ENCODE measurements at regions not wholly inside any gene's neighbourhood (a gene's known extent, or its start where the extent isn't known, plus 50 kb on each side); places are given as distances from the start of the nearest gene placed in this dataset.

GRCh38 chr22:45067731-45068130 is 57.9 kb upstream of the PHF21B start:
- no TSS peak for BruUV-seq (replicated peaks)
- H3K4me2 ChIP-seq (ENCODE audit: low read length) = no peak overlapping the region
- DNase-seq (no peak), ATAC-seq (no peak)
- ChIA-PET POLR2A (ENCODE audit: unreplicated experiment) (no interaction called here), CTCF (no interaction called here)
- H4K20me1 ChIP-seq (ENCODE audit: low read length) = no peaks in the 10 kb centered on the region
- H3K36me3 ChIP-seq (ENCODE audit: low read depth, low read length) = no peaks in the 10 kb centered on the region
- H3K79me2 ChIP-seq (ENCODE audit: low read length) = no peaks in the 10 kb centered on the region
- H3K27ac ChIP-seq (ENCODE audit: low read length) = no peak overlapping the region
- no peaks in the 10 kb centered on the region for H3F3A ChIP-seq (ENCODE audit: low read length, unreplicated experiment)
- TF ChIP-seq CTCF (conservative IDR thresholded peaks at IDR 0.05; ENCODE audit: low read depth, low read length) = no peak
- TF ChIP-seq EZH2 (IDR thresholded peaks at IDR 0.05; ENCODE audit: low read length, unreplicated experiment) = no peak
- no peak overlapping the region for H2AFZ ChIP-seq (ENCODE audit: low read length)
- H3K4me1 ChIP-seq (ENCODE audit: insufficient read depth, low read length) = peaks cover 32% of the 10 kb centered on the region
- H3K27me3 ChIP-seq (ENCODE audit: low read length) = no peaks in the 10 kb centered on the region
- no peaks in the 10 kb centered on the region for H3K9me2 ChIP-seq (replicated peaks; ENCODE audit: low read length)
- H3K4me3 ChIP-seq (ENCODE audit: low read length) = no peak overlapping the region
- no peak overlapping the region for H3K9ac ChIP-seq (ENCODE audit: low read length)
- H3K9me3 ChIP-seq (ENCODE audit: low read length) = no peaks in the 10 kb centered on the region
- intact Hi-C loops (cut with micrococcal nuclease) = no loop called here

- ChIA-PET CTCF (no interaction called here), POLR2A (ENCODE audit: unreplicated experiment) (no interaction called here)
- peak; percentile 17; the same call in 1 of the 2 replicates for ATAC-seq
- TF ChIP-seq CTCF (conservative IDR thresholded peaks at IDR 0.05; ENCODE audit: low read depth, low read length) (no peak), EZH2 (IDR thresholded peaks at IDR 0.05; ENCODE audit: low read length, unreplicated experiment) (no peak), EZH2phosphoT487 (IDR thresholded peaks at IDR 0.05; ENCODE audit: borderline replicate concordance, low read length) (no peak)
- no peak overlapping the region for H3K9ac ChIP-seq (ENCODE audit: low read length)
- peak; percentile 49 for DNase-seq
- no peaks in the 10 kb centered on the region for H3K36me3 ChIP-seq (ENCODE audit: low read depth, low read length)
- H3K4me2 ChIP-seq (ENCODE audit: low read length) = peak overlapping the region; percentile 6; the same call in 1 of the 2 replicates
- intact Hi-C loops (cut with micrococcal nuclease) = no loop called here
- no peaks in the 10 kb centered on the region for H3K27me3 ChIP-seq (ENCODE audit: low read length)
- peaks cover 18% of the 10 kb centered on the region for H3K4me1 ChIP-seq (ENCODE audit: insufficient read depth, low read length)
- no peak overlapping the region for H2AFZ ChIP-seq (ENCODE audit: low read length)
- no peaks in the 10 kb centered on the region for H3K9me2 ChIP-seq (replicated peaks; ENCODE audit: low read length)
- no peaks in the 10 kb centered on the region for H3K79me2 ChIP-seq (ENCODE audit: low read length)
- H3F3A ChIP-seq (ENCODE audit: low read length, unreplicated experiment) = no peaks in the 10 kb centered on the region
- H3K27ac ChIP-seq (ENCODE audit: low read length) = no peak overlapping the region
- no TSS peak for BruUV-seq (replicated peaks)
- no peaks in the 10 kb centered on the region for H3K9me3 ChIP-seq (ENCODE audit: low read length)
- H3K4me3 ChIP-seq (ENCODE audit: low read length) = no peak overlapping the region
- H4K20me1 ChIP-seq (ENCODE audit: low read length) = no peaks in the 10 kb centered on the region
Observed at GRCh38 chr22:45069925-45070324, 60.1 kb upstream of the PHF21B start.

GRCh38 chr22:45071618-45072017 is 61.8 kb upstream of the PHF21B start:
- ATAC-seq = no peak

More at GRCh38 chr22:45071618-45072017, 61.8 kb upstream of the PHF21B start:
- H3K4me1 ChIP-seq (ENCODE audit: insufficient read depth, low read length) = peaks cover 16% of the 10 kb centered on the region; the same call in 1 of the 2 replicates
- no peak overlapping the region for H3K27ac ChIP-seq (ENCODE audit: low read length)
- no peaks in the 10 kb centered on the region for H3F3A ChIP-seq (ENCODE audit: low read length, unreplicated experiment)
- intact Hi-C loops (cut with micrococcal nuclease) = no loop called here
- H3K9me3 ChIP-seq (ENCODE audit: low read length) = no peaks in the 10 kb centered on the region
- no peak for DNase-seq
- no peaks in the 10 kb centered on the region for H4K20me1 ChIP-seq (ENCODE audit: low read length)
- peak overlapping the region; percentile 56 for H3K4me3 ChIP-seq (ENCODE audit: low read length)
- 0 out of 2 replicates have a peak, but pooled peaks cover 3% of the 10 kb centered on the region for H3K27me3 ChIP-seq (ENCODE audit: low read length)
- H3K9me2 ChIP-seq (replicated peaks; ENCODE audit: low read length) = no peaks in the 10 kb centered on the region
- POLR2A ChIA-PET (ENCODE audit: unreplicated experiment) = no interaction called here
- peak overlapping the region; percentile 47; the same call in 1 of the 2 replicates for H2AFZ ChIP-seq (ENCODE audit: low read length)
- TF ChIP-seq CTCF (conservative IDR thresholded peaks at IDR 0.05; ENCODE audit: low read depth, low read length) (no peak), EZH2 (IDR thresholded peaks at IDR 0.05; ENCODE audit: low read length, unreplicated experiment) (no peak), EZH2phosphoT487 (IDR thresholded peaks at IDR 0.05; ENCODE audit: borderline replicate concordance, low read length) (no peak)
- no peaks in the 10 kb centered on the region for H3K36me3 ChIP-seq (ENCODE audit: low read depth, low read length)
- CTCF ChIA-PET = no interaction called here
- H3K79me2 ChIP-seq (ENCODE audit: low read length) = no peaks in the 10 kb centered on the region
- BruUV-seq (replicated peaks) = no TSS peak
- no peak overlapping the region for H3K9ac ChIP-seq (ENCODE audit: low read length)
- H3K4me2 ChIP-seq (ENCODE audit: low read length) = peak overlapping the region; percentile 80

Measured in PC-3 (cell line).